Glomerular endothelial cell (primary cell): ENCODE measurements at regions not wholly inside any gene's neighbourhood (a gene's known extent, or its start where the extent isn't known, plus 50 kb on each side); places are given as distances from the start of the nearest gene placed in this dataset.
"Not testable (repeated sequence)": the region's sequence is repeated elsewhere in the genome, so short reads cannot be mapped to it uniquely, and the experiment has no call there.

Source experiments
- DNase-seq: peaks from one replicate; pipeline ENCODE4 v3.0.0-alpha.2; 2011; ENCODE audit warnings: low read depth, low spot score; ENCODE audit errors: extremely low read depth

- DNase-seq = no peak
Measured at GRCh38 chr2:121137571-121137970, 147.4 kb downstream of the TFCP2L1 start.

- DNase-seq = no peak
Measured at GRCh38 chr2:121140734-121141133, 144.3 kb downstream of the TFCP2L1 start.

GRCh38 chr2:121142452-121142851, 142.6 kb downstream of the TFCP2L1 start:
- DNase-seq = no peak

GRCh38 chr2:121144111-121144510, 140.9 kb downstream of the TFCP2L1 start:
- no peak for DNase-seq

GRCh38 chr2:121146630-121147029, 138.4 kb downstream of the TFCP2L1 start:
- no peak for DNase-seq

- DNase-seq = no peak
Measured at GRCh38 chr2:121147766-121148165, 137.2 kb downstream of the TFCP2L1 start.

- DNase-seq = no peak
Measured at GRCh38 chr2:121148481-121148880, 136.5 kb downstream of the TFCP2L1 start.

- DNase-seq = no peak
Measured at GRCh38 chr2:121149384-121149783, 135.6 kb downstream of the TFCP2L1 start.

GRCh38 chr2:121150126-121150525, 134.9 kb downstream of the TFCP2L1 start:
- DNase-seq = no peak

- no peak for DNase-seq
Measured at GRCh38 chr2:121150713-121151112, 134.3 kb downstream of the TFCP2L1 start.

GRCh38 chr2:121151311-121152109, 133.5 kb downstream of the TFCP2L1 start:
- DNase-seq = no peak

- no peak for DNase-seq
Measured at GRCh38 chr2:121152861-121153260, 132.1 kb downstream of the TFCP2L1 start.

- no peak for DNase-seq
Measured at GRCh38 chr2:121153516-121153915, 131.5 kb downstream of the TFCP2L1 start.

- DNase-seq = no peak
Measured at GRCh38 chr2:121155502-121156056, 129.4 kb downstream of the TFCP2L1 start.

- not testable (repeated sequence) for DNase-seq
Measured at GRCh38 chr2:121157481-121157880, 127.5 kb downstream of the TFCP2L1 start.

- no peak for DNase-seq
Measured at GRCh38 chr2:121159291-121160071, 125.5 kb downstream of the TFCP2L1 start.

- DNase-seq = no peak
Measured at GRCh38 chr2:121160366-121160765, 124.6 kb downstream of the TFCP2L1 start.

- no peak for DNase-seq
Measured at GRCh38 chr2:121161272-121161671, 123.7 kb downstream of the TFCP2L1 start.

GRCh38 chr2:121162893-121163292, 122.1 kb downstream of the TFCP2L1 start:
- DNase-seq = no peak

GRCh38 chr2:121164042-121164441, 121.0 kb downstream of the TFCP2L1 start:
- no peak for DNase-seq

GRCh38 chr2:121165038-121165542, 119.9 kb downstream of the TFCP2L1 start:
- no peak for DNase-seq
